Coronary artery (tissue), 2 donors: ENCODE measurements at regions not wholly inside any gene's neighbourhood (a gene's known extent, or its start where the extent isn't known, plus 50 kb on each side); places are given as distances from the start of the nearest gene placed in this dataset.

ENCODE experiments used
- DNase-seq: peaks from one replicate; pipeline ENCODE4 v3.0.0-alpha.2; 2017; ENCODE audit warnings: low spot score
- H3K27ac ChIP-seq, 2 donors: fragments of 200-600 bp; sonication (generic); one replicate each; pipeline ENCODE4 v1.5.1; 2016 to 2019
- H3K4me3 ChIP-seq: fragments of 200-600 bp; sonication (generic); 2 replicates; pipeline ENCODE4 v1.5.1; 2016; ENCODE audit warnings: mild to moderate bottlenecking, moderate library complexity
- CTCF ChIP-seq: fragments of 200-600 bp; sonication (generic); IDR thresholded peaks from one replicate; pipeline ENCODE4 v1.5.1; 2019; ENCODE audit warnings: antibody characterized with exemption

GRCh38 chr17:13970531-13970930, 98.8 kb upstream of the COX10 start:
- Histone ChIP-seq H3K27ac (no peak overlapping the region), H3K4me3 (no peak overlapping the region)
- DNase-seq: no peak
- no peak for TF ChIP-seq CTCF

- H3K4me3 ChIP-seq: no peak overlapping the region
- no peak for DNase-seq
- H3K27ac ChIP-seq: no peak overlapping the region
- no peak for TF ChIP-seq CTCF
Observed at GRCh38 chr17:13973960-13974651, 95.2 kb upstream of the COX10 start.

GRCh38 chr17:13977837-13978236, 91.5 kb upstream of the COX10 start:
- no peak for TF ChIP-seq CTCF
- Histone ChIP-seq H3K27ac (no peak overlapping the region), H3K4me3 (no peak overlapping the region)
- DNase-seq: no peak

- Histone ChIP-seq H3K27ac (no peak overlapping the region), H3K4me3 (no peak overlapping the region)
- no peak for TF ChIP-seq CTCF
- DNase-seq: no peak
Observed at GRCh38 chr17:13978478-13978877, 90.8 kb upstream of the COX10 start.

GRCh38 chr17:13981881-13982280, 87.4 kb upstream of the COX10 start:
- DNase-seq: no peak
- Histone ChIP-seq H3K27ac (no peak overlapping the region), H3K4me3 (no peak overlapping the region)
- no peak for TF ChIP-seq CTCF

GRCh38 chr17:13984956-13985355, 84.3 kb upstream of the COX10 start:
- Histone ChIP-seq H3K27ac (no peak overlapping the region), H3K4me3 (no peak overlapping the region)
- no peak for TF ChIP-seq CTCF
- no peak for DNase-seq

GRCh38 chr17:13986855-13987254, 82.4 kb upstream of the COX10 start:
- TF ChIP-seq CTCF: no peak
- Histone ChIP-seq H3K27ac (no peak overlapping the region), H3K4me3 (no peak overlapping the region)
- DNase-seq: no peak
